Spleen (tissue), 11 donors: ENCODE measurements at regions not wholly inside any gene's neighbourhood (a gene's known extent, or its start where the extent isn't known, plus 50 kb on each side); places are given as distances from the start of the nearest gene placed in this dataset.

ENCODE experiments used
- DNase-seq: peaks from one replicate; pipeline ENCODE4 v3.0.0-alpha.2; 2020
- H3K27ac ChIP-seq, 8 donors: fragments of 200-600 bp; sonication (generic) in 7 of 8; 1 replicate in 4 of 8; 2 replicates in 4 of 8; pipeline versions ENCODE4 v1.5.0 to v1.8.0; 2016 to 2021; ENCODE audit warnings: inconsistent platforms in 4 of 8, mild to moderate bottlenecking in 4 of 8, moderate library complexity in 1 of 8
- H3K27me3 ChIP-seq, 7 donors: fragments of 200-600 bp; sonication (generic) in 6 of 7; replicated peaks in 1 of 7; 1 replicate in 4 of 7; 2 replicates in 3 of 7; pipeline versions ENCODE4 v1.5.0 to v1.8.0; 2016 to 2021; ENCODE audit warnings: inconsistent platforms in 3 of 7, mild to moderate bottlenecking in 1 of 7
- H3K36me3 ChIP-seq, 6 donors: fragments of 200-600 bp; sonication (generic) in 5 of 6; 1 replicate in 4 of 6; 2 replicates in 2 of 6; pipeline versions ENCODE4 v1.5.0 to v1.8.0; 2016 to 2021; ENCODE audit warnings: inconsistent platforms in 2 of 6
- H3K4me1 ChIP-seq, 6 donors: fragments of 200-600 bp; sonication (generic) in 5 of 6; 1 replicate in 3 of 6; 2 replicates in 3 of 6; pipeline versions ENCODE4 v1.5.0 to v1.8.0; 2016 to 2021; ENCODE audit warnings: inconsistent platforms in 3 of 6
- H3K4me3 ChIP-seq, 8 donors: fragments of 200-600 bp; sonication (generic) in 7 of 8; 1 replicate in 4 of 8; 2 replicates in 4 of 8; pipeline versions ENCODE4 v1.5.0 to v1.8.0; 2016 to 2021; ENCODE audit warnings: inconsistent platforms in 4 of 8, mild to moderate bottlenecking in 4 of 8, moderate library complexity in 2 of 8
- H3K9me3 ChIP-seq, 8 donors: fragments of 200-600 bp; sonication (generic) in 7 of 8; 1 replicate in 4 of 8; 2 replicates in 4 of 8; pipeline versions ENCODE4 v1.5.0 to v1.8.0; 2016 to 2021; ENCODE audit warnings: inconsistent platforms in 4 of 8
- POLR2A ChIP-seq, 3 donors: fragments of 450-650 bp; IDR thresholded peaks; one replicate each; pipeline ENCODE4 v1.5.1; 2017; ENCODE audit warnings: antibody characterized with exemption in 3 of 3, mild to moderate bottlenecking in 1 of 3
- POLR2AphosphoS5 ChIP-seq, 3 donors: sonication (generic); formaldehyde crosslinking; IDR thresholded peaks; one replicate each; pipeline ENCODE4 v1.5.1; 2017; ENCODE audit warnings: antibody characterized with exemption in 3 of 3
- WGBS, 5 donors: extraction: QIAGEN DNeasy Blood & Tissue Kit in 3 of 5; methylation state at CpG; one replicate each; pipeline versions ENCODE4 v1.1.5 to v1.1.7; 2013 to 2018; 5-methylcytosine and 5-hydroxymethylcytosine counted together
- intact Hi-C: fragments of 100-400 bp; cut with DNase I; formaldehyde crosslinking; loops from one replicate; pipeline ENCODE4 v1.15.0; 2023; ENCODE audit warnings: low total_unique reads
- TF ChIP-seq, protein P1 (sequence below), 11 experiments: fragments of 200-600 bp in 7 of 11; fragments of 450-650 bp in 4 of 11; sonication (generic) in 4 of 11; IDR thresholded peaks in 8 of 11; conservative IDR thresholded peaks in 3 of 11; 1 replicate in 7 of 11; 2 replicates in 4 of 11; pipeline versions ENCODE4 v1.4.0 to v1.8.0; 2016 to 2021; ENCODE audit warnings: antibody characterized with exemption in 11 of 11, inconsistent platforms in 4 of 11, mild to moderate bottlenecking in 1 of 11
- donor health status: healthy with polysubstance abuse.
- donor health status: DM: no; HTN: no; CAD: no; lungs with moderate emphysema.
- donor health status: DM: no; HTN: no; CAD: no.
- donor health status: Bipolar disorder and iron deficiency.
- donor health status: healthy.
- donor health status: DM: no; HTN: no; CAD: no.
- donor health status: DM: yes; HTN: yes; CAD: no.

DNA sequence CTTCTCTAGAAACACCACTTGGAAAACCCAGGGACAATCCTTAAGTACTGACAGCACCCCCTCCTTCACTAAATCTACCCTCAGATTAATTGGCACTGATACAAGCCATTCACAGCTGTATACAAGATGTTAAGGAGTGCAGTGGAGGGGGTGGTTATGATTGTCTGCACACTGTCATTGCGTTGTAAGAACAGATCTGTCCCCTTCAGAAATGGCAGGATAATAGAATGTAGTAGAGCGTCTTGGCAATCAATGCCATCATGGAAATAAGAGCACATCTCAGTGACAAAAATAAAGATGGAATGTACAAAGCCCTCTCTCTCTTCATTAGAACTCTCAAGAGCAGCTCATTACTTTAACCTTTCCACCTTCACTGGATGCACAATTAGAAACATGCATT, 324.9 kb upstream of the TBX18 start:
- 72 to 85% (median 80%) methylated on average over 2 of the region's 2 CpGs for WGBS, 5 donors
- H3K4me3 ChIP-seq: no peak overlapping the region
- intact Hi-C loops: no loop called here
- no peaks in the 10 kb centered on the region for H3K36me3 ChIP-seq
- H3K4me1 ChIP-seq: no peaks in the 10 kb centered on the region
- H3K9me3 ChIP-seq: peaks cover 0 to 6% (median 2%) of the 10 kb centered on the region in 8 donors
- DNase-seq: no peak
- no peak for TF ChIP-seq POLR2A (IDR thresholded peaks at IDR 0.05)
- no peak overlapping the region for H3K27ac ChIP-seq
- no peaks in the 10 kb centered on the region for H3K27me3 ChIP-seq

DNA sequence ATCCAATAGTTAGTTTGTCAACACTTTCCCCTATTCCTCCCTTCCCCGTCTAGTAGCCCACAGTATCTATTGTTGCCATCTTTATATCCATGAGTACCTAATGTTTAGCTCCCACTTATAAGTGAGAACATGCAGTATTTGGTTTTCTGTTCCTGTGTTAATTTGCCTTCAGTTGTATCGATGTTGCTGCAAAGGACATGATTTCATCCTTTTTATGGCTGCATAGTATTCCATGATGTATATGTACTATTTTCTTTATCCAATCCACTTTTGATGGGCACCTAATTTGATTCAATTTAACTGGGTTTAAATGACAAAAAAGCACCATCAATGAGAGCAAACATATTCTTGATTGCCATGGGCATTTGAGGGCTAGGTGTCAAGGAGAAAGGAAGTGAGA, 321.5 kb upstream of the TBX18 start:
- WGBS, 5 donors: 89 to 95% (median 90%) methylated on average over 2 of the region's 2 CpGs
- DNase-seq: no peak
- peaks cover 0 to 6% (median 2%) of the 10 kb centered on the region in 8 donors for H3K9me3 ChIP-seq

DNA sequence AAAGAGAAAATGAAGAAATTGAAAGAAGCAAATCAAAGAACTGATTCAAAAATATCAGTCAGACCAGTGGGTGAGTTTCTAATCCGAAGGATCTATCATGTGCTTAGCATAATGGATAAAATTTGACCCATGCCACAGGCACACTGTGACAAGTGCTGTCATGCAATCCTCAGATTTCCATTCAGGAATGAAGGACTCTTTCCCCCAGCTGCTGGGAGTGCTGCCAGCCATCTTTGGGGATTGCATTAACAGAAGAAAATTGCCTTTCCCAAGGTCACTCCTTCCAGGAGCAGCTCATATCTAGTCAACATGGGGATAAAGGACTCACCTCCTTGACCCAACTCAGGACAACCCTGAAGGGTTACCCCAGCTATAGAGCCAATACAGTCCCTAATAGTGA, 316.7 kb upstream of the TBX18 start:
- Histone ChIP-seq H3K27ac (no peak overlapping the region), H3K36me3 (no peaks in the 10 kb centered on the region), H3K9me3 (peaks cover 0 to 5% (median 1%) of the 10 kb centered on the region in 8 donors), H3K27me3 (no peaks in the 10 kb centered on the region), H3K4me3 (no peak overlapping the region), H3K4me1 (no peaks in the 10 kb centered on the region)
- intact Hi-C loops: no loop called here
- TF ChIP-seq, protein P1, sequence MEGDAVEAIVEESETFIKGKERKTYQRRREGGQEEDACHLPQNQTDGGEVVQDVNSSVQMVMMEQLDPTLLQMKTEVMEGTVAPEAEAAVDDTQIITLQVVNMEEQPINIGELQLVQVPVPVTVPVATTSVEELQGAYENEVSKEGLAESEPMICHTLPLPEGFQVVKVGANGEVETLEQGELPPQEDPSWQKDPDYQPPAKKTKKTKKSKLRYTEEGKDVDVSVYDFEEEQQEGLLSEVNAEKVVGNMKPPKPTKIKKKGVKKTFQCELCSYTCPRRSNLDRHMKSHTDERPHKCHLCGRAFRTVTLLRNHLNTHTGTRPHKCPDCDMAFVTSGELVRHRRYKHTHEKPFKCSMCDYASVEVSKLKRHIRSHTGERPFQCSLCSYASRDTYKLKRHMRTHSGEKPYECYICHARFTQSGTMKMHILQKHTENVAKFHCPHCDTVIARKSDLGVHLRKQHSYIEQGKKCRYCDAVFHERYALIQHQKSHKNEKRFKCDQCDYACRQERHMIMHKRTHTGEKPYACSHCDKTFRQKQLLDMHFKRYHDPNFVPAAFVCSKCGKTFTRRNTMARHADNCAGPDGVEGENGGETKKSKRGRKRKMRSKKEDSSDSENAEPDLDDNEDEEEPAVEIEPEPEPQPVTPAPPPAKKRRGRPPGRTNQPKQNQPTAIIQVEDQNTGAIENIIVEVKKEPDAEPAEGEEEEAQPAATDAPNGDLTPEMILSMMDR (IDR thresholded peaks at IDR 0.05 in 8 of 11, conservative IDR thresholded peaks at IDR 0.05 in 3 of 11): no peak
- no peak for TF ChIP-seq POLR2A (IDR thresholded peaks at IDR 0.05)
- no peak for TF ChIP-seq POLR2AphosphoS5 (IDR thresholded peaks at IDR 0.05)
- 62 to 79% (median 70%) methylated on average over 1 of the region's 1 CpG for WGBS, 5 donors
- DNase-seq: no peak

More for the DNA sequence above, 321.5 kb upstream of the TBX18 start:
- Histone ChIP-seq H3K4me1 (no peaks in the 10 kb centered on the region), H3K36me3 (no peaks in the 10 kb centered on the region), H3K4me3 (no peak overlapping the region), H3K27ac (no peak overlapping the region), H3K27me3 (no peaks in the 10 kb centered on the region)
- intact Hi-C loops: no loop called here
- TF ChIP-seq POLR2A (IDR thresholded peaks at IDR 0.05) (no peak), POLR2AphosphoS5 (IDR thresholded peaks at IDR 0.05) (no peak)
- TF ChIP-seq, protein P1 (IDR thresholded peaks at IDR 0.05 in 8 of 11, conservative IDR thresholded peaks at IDR 0.05 in 3 of 11): no peak

DNA sequence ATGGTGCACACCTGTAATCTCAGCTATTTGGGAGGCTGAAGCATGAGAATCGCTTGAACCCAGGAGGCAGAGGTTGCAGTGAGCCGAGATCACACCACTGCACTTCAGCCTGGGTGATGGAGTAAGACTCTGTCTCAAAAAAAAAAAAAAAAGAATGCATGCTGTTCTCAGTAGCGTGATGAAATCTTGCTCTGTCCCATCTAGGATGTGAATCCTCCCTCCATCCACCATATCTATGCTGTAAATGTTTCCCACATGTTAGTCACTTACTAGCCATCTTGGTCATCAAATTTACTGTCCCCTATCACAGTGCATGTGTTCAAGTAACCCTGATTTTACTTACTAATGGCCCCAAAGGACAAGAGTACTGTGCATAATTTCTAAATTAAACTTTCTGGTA, 315.4 kb upstream of the TBX18 start:
- Histone ChIP-seq H3K27ac (no peak overlapping the region), H3K4me1 (no peaks in the 10 kb centered on the region), H3K4me3 (no peak overlapping the region), H3K9me3 (no peaks in the 10 kb centered on the region), H3K27me3 (no peaks in the 10 kb centered on the region), H3K36me3 (no peaks in the 10 kb centered on the region)
- intact Hi-C loops: no loop called here
- no peak for DNase-seq
- TF ChIP-seq POLR2A (IDR thresholded peaks at IDR 0.05) (no peak), POLR2AphosphoS5 (IDR thresholded peaks at IDR 0.05) (no peak)
- TF ChIP-seq, protein P1 (IDR thresholded peaks at IDR 0.05 in 8 of 11, conservative IDR thresholded peaks at IDR 0.05 in 3 of 11): no peak
- WGBS, 5 donors: 69 to 82% (median 77%) methylated on average over 3 of the region's 3 CpGs

DNA sequence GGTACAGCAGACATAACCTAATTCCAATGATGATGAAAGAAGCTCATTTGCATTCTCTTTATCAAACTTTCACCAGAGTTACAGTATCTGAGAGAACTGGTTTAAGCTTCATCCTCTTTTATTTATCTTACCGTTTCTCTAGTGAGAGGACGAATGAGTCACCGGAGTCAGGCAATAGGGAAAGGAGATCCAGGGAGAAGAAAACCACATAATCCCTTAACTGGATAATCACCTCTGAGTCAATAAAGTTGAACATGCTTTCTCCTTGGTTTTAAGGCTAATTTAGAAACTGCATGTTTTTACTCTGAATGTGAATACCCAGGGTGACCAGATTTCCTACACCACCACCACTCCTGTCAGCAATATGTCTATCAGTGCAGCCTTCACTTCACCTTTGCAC, 313.7 kb upstream of the TBX18 start:
- Histone ChIP-seq H3K9me3 (no peaks in the 10 kb centered on the region), H3K4me1 (no peaks in the 10 kb centered on the region), H3K27ac (no peak overlapping the region), H3K4me3 (no peak overlapping the region), H3K36me3 (no peaks in the 10 kb centered on the region), H3K27me3 (no peaks in the 10 kb centered on the region)
- WGBS, 5 donors: 82 to 93% (median 87%) methylated on average over 3 of the region's 3 CpGs
- intact Hi-C loops: no loop called here
- TF ChIP-seq POLR2AphosphoS5 (IDR thresholded peaks at IDR 0.05) (no peak), POLR2A (IDR thresholded peaks at IDR 0.05) (no peak)
- TF ChIP-seq, protein P1 (IDR thresholded peaks at IDR 0.05 in 8 of 11, conservative IDR thresholded peaks at IDR 0.05 in 3 of 11): no peak
- no peak for DNase-seq
